Erythroblast (primary cell): ENCODE measurements at regions not wholly inside any gene's neighbourhood (a gene's known extent, or its start where the extent isn't known, plus 50 kb on each side); places are given as distances from the start of the nearest gene placed in this dataset.

Experiments used
- DNase-seq, 2 experiments: peaks; one replicate each; lab custom pipeline; 2025; lab: John Stamatoyannopoulos, UW
- GATA1 ChIP-seq: IDR thresholded peaks from 2 replicates; pipeline ENCODE4 v1.6.1; 2011; ENCODE audit warnings: low read depth, mild to moderate bottlenecking, control low read depth, low read length, moderate library complexity
- POLR2A ChIP-seq: IDR thresholded peaks from 2 replicates; pipeline ENCODE4 v1.6.1; 2011; ENCODE audit warnings: mild to moderate bottlenecking, low read length

GRCh38 chr13:32881777-32882145 lies 134.5 kb upstream of the KL start:
- TF ChIP-seq POLR2A (no peak), GATA1 (no peak)

GRCh38 chr13:32882691-32883090 lies 133.5 kb upstream of the KL start:
- TF ChIP-seq GATA1 = no peak
- no peak for TF ChIP-seq POLR2A
- no peak for DNase-seq

More at GRCh38 chr13:32881777-32882145, 134.5 kb upstream of the KL start:
- no peak for DNase-seq

GRCh38 chr13:32883474-32883873 lies 132.7 kb upstream of the KL start:
- no peak for DNase-seq
- TF ChIP-seq GATA1 (no peak), POLR2A (no peak)

GRCh38 chr13:32887617-32888016 lies 128.6 kb upstream of the KL start:
- no peak for TF ChIP-seq GATA1
- no peak for DNase-seq

GRCh38 chr13:32889986-32890565 lies 126.1 kb upstream of the KL start:
- TF ChIP-seq POLR2A (no peak), GATA1 (no peak)
- DNase-seq = no peak

- TF ChIP-seq GATA1 = no peak
- TF ChIP-seq POLR2A = no peak
- DNase-seq = no peak
Observed at GRCh38 chr13:32893176-32893575, 123.0 kb upstream of the KL start.

GRCh38 chr13:32894589-32895001 lies 121.6 kb upstream of the KL start:
- DNase-seq = no peak

GRCh38 chr13:32895296-32895695 lies 120.9 kb upstream of the KL start:
- TF ChIP-seq GATA1 (no peak), POLR2A (no peak)
- DNase-seq = no peak

More at GRCh38 chr13:32894589-32895001, 121.6 kb upstream of the KL start:
- no peak for TF ChIP-seq POLR2A
- no peak for TF ChIP-seq GATA1

- TF ChIP-seq POLR2A (no peak), GATA1 (no peak)
- no peak for DNase-seq
Observed at GRCh38 chr13:32897296-32897695, 118.9 kb upstream of the KL start.

GRCh38 chr13:32902029-32902780 lies 114.0 kb upstream of the KL start:
- no peak for TF ChIP-seq GATA1
- TF ChIP-seq POLR2A = no peak

GRCh38 chr13:32902874-32903273 lies 113.3 kb upstream of the KL start:
- TF ChIP-seq POLR2A = no peak
- TF ChIP-seq GATA1 = no peak
- DNase-seq = no peak

More at GRCh38 chr13:32902029-32902780, 114.0 kb upstream of the KL start:
- DNase-seq = no peak

- TF ChIP-seq GATA1 (no peak), POLR2A (no peak)
- DNase-seq = no peak
Observed at GRCh38 chr13:32903720-32904119, 112.5 kb upstream of the KL start.

- no peak for DNase-seq
- TF ChIP-seq POLR2A (no peak), GATA1 (no peak)
Observed at GRCh38 chr13:32904266-32904665, 112.0 kb upstream of the KL start.

- no peak for DNase-seq
- no peak for TF ChIP-seq POLR2A
- TF ChIP-seq GATA1 = no peak
Observed at GRCh38 chr13:32905063-32905863, 111.0 kb upstream of the KL start.

GRCh38 chr13:32905864-32906180 lies 110.4 kb upstream of the KL start:
- TF ChIP-seq POLR2A = no peak
- no peak for TF ChIP-seq GATA1
- DNase-seq = no peak
